ENCODE measurements at regions not wholly inside any gene's neighbourhood (a gene's known extent, or its start where the extent isn't known, plus 50 kb on each side); places are given as distances from the start of the nearest gene placed in this dataset.
A peak's percentile ranks its signal among the peaks of the same experiment; 100 is the strongest.

DNA sequence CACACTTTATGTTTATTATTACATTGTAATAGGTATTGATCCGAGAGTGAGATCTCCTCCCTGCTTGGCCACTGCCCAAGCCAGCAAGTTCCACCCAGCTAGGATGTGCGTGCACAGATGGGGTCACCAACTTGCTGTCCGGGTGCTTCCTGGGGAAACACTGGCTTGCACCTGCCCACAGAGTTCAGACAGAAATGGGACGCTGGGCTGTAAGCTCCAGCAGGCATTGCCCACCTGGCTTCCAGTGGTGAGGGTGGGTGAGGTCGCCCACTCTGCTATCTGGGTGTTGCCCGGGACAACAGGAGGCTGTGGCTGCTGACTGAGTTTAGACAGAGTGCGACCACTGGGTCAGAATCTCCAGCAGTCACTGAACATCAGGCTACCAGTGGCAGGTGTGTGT is 289.8 kb upstream of the ANO3 start:
- DNase-seq (ENCODE audit: low read depth), result no peak

DNA sequence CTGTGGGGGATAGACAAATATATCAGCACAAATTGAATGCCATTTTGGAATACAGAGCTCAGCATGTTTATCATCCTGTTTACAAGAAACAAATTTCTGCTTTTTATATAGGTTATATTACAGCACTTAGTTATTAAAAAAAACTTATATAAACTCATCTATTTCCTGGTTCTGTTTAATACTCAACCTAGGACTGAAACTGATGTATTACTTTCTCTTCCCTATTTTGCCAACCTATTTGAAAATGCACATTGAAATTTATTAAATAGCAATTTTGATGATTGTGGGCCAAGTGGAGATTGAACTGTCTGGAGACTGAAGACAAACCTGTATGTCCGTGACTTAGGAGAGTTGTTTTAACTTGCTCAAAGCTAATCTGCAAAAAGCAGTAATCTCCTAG is 288.3 kb upstream of the ANO3 start:
- no peak for DNase-seq (ENCODE audit: low read depth)

DNA sequence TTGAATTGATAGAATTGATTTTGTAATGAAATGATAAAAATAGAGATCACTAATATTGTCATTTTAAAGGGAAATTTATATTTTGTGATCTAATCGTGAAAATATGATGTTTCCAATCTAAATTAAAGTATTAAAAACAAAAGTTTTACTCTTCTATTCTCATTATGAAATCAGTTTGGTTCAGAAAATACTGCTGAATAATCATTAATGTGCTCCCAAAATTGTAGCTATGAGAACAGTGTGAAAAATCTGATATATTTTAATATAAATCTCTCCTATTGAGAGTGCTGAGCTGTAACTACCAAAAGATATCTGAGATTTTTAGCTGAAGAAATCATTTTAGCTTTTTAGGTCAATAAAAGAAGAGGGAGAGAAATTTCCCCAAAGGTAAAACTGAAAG is 287.5 kb upstream of the ANO3 start:
- DNase-seq (ENCODE audit: low read depth), result no peak

DNA sequence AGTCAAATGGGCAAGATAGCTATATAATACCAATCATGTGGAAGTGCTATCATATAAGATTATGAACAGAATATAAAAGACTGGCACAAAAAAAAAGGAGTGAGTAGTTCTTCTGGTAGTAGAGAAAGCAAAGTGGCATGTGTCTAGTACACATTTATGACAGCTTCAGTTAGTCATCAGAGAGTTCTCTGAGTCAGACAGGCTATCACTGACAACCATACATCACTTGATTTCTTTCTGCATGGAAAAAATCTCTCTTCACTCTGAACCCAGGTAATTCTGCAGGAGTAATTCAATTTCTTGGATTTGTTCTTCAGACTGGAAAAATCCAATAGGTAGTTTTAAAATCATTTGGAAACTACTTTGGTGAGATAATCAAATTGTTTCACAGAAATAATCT is 286.8 kb upstream of the ANO3 start:
- DNase-seq (ENCODE audit: low read depth), result peak; percentile 3

DNA sequence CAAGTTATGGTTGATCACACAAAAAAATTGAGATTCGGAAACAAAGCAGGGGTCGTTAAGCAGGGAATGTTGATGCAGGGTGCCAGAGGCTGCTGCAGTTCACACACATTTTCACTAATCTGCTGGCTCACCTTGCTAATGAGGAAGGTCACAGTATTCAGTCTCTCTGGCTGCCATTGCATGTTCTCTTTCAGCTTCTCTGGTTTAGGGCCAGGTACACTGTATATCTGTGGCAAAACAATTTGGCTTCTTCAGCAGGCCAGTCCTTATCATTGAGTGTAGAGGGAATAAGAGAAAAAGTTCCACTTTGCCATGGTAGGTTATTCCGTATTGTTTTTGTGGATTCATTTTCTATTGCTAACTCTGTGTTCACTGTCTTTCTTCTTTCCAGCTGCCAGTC is 283.7 kb upstream of the ANO3 start:
- DNase-seq (ENCODE audit: low read depth), result no peak

DNA sequence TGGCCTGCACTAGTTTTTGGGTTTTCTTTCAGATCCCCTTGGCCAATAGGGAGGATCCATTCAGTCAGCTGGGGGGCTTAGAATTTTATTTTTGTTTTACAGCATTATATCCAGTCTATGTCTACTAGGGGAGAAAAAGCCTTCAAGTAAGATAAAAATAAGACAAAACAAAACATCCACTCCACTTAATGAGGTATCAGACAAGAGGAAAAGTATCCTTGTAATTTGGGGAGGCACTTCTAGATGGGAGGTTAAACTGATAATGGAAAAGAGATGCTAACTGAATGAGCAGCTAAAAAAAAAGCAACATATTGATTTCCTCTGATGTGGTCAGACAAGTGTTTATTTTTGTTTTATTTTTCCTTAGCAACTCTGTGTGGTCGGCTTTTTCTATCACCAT is 278.0 kb upstream of the ANO3 start:
- DNase-seq (ENCODE audit: low read depth), result no peak

DNA sequence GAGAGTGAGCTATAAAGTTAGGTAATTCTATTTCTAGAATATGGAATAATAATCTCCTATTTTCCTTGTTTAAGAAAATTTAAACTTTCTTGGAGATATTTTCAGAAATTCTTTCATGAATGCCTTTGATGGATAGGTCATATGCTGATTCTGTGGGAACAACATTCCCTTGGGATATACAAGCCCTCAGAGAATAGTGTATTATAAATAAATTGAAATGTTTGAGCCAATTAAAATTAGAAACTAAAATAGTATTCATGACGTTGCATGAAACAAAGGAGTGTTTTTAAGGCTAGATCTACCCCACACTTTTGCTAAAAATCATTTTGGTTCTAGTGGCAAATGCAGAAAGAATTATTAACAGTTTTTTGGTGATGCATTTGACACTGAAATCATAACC is 269.3 kb upstream of the ANO3 start:
- no peak for DNase-seq (ENCODE audit: low read depth)

DNA sequence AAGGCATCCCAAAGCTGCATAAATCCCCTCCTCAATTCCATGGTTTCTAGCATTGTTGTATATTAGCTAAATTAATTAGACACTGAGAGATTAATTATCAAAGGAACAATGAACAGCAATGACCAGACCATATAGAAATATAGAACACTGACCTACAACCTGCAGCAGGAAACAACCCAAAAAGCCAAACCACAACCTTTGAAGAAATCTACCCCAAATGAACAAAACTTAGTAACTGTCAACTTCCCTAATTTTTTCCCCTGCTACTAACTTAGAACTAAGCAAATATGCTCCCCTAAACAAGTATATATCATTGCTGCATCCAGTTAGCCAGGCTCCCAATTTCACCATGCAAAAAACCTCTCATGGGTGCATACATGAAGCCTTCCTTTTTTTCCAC is 268.0 kb upstream of the ANO3 start:
- no peak for DNase-seq (ENCODE audit: low read depth)

DNA sequence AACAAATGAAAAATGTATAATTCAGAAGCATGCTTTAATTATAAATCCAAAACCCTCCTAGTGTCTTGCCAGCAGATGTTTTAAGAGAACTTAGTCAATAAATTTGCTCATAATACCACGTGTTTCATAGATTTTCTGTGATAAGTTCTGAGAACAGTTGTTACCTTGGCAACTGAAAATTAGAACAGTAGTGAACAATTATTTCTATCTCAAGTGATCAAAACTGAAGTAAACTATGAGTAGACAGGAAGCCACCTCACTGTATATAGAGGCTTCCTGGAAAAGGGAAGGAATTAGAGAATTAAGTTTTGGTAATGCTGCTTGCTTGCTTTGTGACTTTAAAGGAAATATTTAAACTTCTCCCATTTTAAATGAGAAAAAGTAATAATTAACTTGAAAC is 266.0 kb upstream of the ANO3 start:
- DNase-seq (ENCODE audit: low read depth), result no peak

DNA sequence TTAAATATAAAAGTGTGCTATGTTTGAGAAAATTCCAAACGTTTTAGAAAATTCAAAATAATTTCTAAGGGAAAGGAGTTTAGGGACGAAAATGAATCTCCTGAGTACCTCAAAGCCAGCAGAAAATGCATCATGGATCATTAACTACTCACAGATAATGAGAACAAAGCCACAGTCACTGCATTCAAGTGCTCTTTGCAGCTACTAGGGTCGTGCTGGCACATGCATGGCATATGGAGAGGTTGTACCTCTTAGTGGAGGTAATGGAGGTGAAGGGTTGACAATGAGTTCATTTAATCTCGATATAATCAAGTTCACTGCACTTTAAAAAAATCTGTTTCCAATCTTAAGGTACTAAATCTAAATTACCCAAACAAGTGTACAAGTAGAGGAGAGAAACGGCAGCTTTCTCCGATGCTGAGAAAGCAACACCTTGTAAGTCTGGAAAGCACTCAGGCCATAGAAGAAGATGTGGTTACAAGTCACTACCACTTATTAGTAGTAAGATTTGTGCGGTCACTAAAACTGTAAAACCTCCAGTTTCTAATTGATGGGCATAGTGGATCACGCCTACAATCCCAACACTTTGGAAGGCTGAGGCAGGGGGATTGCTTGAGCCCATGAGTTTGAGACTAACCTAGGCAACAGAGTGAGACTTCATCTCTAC is 261.1 kb upstream of the ANO3 start:
- no peak for DNase-seq (ENCODE audit: low read depth)

DNA sequence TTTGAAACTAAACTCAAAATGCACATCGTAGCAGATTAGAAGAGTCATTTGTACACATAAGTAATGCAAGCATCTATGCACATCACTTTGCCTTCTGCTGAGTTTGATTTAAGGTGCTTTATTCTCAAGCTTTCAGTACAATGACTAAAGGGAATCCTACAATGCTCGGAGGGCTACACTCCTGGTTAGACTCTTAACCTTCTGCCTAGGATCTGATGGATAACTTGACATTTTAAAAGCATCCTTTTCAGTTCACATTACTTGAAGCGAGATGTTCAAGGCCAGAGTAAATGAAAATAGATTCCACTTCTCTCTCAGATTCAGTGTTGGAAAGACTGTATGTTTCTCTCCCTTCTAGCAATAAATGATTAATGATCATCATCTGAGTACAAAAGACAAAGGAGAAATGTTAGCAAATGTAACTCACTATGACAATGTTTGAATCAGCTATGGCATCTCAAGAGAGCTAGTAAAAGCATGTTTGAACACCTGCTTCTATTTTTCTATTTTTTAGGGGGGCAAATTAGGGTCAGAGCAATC is 259.2 kb upstream of the ANO3 start:
- no peak for DNase-seq (ENCODE audit: low read depth)

DNA sequence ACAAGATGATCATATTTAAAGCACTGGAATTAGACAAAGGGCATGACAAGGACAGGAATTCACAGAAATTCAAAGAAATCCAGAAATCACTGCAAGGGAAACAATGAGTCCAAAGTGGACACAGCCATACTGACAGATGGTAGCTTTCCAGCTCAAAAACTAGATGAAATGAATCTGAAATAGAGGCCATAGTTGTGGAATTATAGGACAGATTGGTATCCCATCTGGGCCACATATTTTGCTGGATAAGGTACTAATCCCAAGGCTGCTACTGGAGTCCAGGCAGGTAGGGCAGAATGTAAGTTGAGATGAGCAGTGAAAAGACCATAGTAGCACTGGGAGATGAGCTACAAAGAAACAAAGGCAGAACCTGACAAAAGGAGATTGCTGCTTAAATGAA is 258.3 kb upstream of the ANO3 start:
- no peak for DNase-seq (ENCODE audit: low read depth)

DNA sequence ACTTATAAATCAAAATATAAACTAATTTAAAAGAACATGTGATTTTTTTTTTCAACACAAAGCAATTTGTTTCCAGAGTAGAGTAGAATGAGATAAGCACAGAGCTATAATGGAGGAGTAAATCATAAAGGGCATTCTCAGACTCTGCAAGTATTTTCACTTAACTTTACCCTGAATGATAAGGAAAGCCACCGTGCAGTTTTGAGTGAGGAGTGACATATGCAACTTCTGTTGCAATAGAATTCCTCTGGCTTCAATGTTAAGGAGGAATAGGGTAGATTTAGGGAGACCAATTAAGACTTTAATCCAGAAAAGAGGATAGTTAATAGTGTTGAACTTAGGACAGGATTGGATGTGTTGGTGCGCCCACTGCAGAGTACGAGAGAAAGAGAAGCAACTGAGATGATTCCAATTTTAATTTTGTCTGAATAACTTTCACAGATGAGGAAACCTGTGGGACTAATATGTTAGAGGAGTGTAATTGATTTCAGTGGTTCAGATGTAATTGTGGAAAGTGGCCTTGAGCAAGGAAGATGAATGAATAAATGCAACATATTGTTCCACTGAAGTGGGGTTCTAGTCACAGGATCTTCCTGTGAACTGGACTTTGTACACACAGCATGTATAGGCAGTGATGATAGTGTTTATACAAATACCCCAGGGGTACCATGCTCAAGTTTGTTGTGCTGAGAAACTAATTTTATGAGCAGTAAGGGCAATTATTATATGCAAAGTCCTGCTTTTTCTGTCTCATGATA is 255.5 kb upstream of the ANO3 start:
- DNase-seq (ENCODE audit: low read depth), result no peak

DNA sequence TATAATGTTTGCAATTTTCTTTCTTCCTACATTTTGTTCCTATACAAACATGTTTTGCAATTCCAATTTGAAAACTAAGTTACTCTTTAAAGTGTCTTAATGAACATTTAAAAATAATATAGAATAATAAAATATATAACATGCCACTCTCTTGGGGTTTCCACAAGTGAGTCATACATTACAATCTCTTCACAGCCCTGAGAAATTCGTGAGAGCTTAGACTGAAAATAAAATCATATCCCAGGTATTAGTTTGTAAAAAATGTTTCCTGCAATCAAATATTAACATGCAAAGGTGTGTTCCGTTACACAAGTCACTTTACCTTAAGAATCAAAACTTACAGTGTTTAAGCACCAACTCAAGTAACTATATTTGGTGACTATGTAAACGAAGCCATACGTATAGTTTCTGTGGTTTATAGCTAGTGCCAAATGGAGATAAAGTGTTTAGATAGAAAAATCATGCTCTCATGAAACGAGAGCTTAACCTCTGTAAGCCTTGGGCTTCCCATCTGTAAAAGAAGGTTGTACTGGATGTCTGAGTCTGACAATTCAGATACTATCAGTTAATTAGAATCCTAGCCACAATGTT is 253.6 kb upstream of the ANO3 start:
- peak; percentile 34 for DNase-seq (ENCODE audit: low read depth)

DNA sequence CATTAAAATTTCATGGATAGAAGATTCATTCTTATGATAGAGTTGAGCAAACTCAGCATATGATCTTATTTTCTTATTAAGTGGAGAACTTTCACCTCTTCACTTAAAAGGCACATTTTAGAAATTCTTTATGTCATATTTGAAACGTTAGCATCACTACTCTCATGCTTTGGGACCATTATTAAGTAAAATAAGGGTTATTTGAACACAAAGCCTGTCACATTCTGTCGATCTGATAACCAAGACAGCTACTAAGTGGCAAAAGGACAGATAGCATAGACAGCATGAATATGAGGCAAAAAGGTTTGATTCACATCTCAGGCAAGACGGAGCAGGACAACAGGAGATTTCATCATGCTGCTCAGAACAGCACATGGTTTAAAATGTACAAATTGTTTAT is 247.6 kb upstream of the ANO3 start:
- DNase-seq (ENCODE audit: low read depth), result no peak

DNA sequence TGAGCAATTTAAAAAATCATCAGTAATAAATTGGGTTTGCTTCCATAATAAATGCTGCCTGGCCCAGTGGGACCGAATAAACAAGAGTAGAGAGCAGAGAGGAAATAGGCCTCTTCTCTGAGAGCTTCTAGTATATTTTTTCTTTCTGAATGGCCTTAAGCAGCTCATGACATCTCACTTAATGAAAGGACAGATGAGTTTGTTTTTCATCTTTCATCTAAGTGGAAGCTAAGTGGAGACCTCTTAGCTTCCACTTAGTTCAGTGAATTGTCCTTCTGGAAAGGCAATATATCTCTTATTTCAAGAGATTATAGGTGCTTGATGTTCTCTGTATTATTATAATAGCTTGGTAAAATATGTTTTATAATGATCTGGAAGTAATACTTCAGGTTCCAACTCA is 245.9 kb upstream of the ANO3 start:
- no peak for DNase-seq (ENCODE audit: low read depth)

DNA sequence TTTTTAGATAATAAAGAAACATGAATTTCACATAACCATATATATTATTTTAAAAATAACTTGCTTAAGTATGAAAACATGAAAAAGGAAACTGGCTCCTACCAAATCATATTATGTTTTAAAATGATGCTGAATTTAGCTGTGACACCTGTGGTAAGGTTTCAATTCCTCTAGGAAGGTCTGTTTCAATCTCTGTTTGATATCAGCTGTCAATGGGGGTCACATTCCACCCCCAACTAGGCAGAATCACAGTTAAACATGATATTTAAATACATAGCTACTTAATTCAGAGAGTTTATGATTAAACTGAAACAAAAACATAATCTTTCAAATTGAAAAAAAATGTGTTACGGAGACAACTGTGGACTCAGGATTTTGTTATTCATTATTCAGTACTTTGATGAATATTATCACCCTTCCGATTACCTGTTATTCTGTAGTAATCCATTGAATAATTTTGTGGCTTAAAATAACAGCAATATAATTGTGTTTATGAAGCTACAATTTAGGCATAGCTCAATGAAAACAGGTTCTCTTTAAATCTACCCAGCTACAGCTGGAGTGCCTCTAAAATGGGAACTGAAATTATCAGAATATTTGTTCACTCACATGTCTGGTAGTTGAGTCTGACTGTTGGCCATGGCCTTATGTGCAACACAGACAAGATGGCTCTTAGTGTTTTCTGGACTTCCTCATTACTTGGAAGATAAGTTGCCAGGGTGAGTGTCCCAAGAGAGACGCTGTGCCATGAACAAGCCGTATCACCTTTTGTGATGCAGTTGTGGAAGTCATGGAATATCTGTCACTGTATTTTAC is 244.6 kb upstream of the ANO3 start:
- no peak for DNase-seq (ENCODE audit: low read depth)

DNA sequence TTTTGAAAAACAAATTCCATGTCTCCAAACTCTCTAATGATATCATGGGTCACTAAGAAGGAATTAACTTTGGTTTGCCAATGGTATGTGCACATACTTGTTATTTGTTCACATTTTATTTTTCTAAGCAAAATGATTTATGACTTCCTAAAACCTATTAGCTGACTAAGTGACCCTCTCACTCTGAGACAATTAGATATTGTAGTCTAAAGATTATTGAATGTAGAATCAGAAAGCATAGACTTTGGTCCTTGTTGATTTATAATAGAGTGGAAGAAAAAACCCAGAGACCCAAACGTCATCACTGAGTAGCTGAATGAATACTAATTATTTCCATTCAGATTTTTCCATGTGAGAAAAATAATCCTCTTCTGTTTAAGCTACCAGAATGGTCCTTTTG is 243.5 kb upstream of the ANO3 start:
- peak; percentile 7 for DNase-seq (ENCODE audit: low read depth)

DNA sequence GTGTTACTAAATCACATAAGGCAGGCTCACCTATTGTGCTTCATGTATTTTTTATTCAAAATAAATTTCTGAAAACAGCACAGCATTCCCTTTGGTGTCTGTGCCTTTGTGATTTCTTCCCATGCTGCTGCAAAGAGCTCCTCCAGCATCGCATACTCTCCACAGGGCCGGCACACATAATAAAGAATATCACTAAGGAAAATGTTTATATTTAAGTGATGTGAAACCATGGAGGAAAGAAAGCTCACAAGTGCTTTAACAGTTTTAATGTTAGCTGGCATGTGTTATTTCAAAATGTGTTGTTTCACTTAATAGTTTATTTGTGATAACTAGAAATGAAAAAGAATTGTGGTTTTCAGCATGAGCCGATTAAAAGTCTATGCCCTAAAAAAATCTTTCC is 241.3 kb upstream of the ANO3 start:
- no peak for DNase-seq (ENCODE audit: low read depth)

DNA sequence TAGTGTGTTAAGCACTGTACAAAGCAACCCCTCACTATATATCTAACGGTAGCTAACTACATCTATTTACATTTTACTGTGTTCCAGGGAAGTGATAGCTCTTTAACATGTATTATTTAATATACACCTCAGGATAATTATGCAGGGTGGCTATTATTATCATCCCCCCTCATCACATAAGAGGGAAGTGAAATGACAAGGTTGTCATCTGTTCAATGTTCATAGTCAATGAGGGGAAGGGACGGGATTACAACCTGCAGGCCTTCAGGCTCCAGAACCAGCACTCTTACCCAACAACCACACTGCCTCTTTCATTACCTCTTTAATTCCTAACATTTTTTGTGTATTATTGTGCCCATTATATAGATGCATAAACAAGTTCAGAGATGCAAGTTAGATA is 238.7 kb upstream of the ANO3 start:
- no peak for DNase-seq (ENCODE audit: low read depth)

DNA sequence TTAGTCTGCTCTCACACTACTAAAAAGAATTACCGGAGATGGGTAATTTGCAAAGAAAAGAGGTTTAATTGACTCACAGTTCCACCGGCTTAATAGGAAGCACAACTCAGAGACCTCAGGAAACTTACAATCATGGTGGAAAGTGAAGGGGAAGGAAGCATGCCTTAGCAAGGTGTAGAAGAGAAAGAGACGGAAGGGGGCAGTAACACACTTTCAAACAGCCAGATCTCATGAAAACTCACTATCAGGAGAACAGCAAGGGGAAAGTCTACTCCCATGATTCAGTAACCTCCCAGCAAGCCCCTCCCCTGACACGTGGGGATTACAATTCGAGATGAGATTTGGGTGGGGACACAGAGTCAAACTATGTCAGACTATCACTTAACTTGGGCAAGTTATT is 236.6 kb upstream of the ANO3 start:
- no peak for DNase-seq (ENCODE audit: low read depth)

DNA sequence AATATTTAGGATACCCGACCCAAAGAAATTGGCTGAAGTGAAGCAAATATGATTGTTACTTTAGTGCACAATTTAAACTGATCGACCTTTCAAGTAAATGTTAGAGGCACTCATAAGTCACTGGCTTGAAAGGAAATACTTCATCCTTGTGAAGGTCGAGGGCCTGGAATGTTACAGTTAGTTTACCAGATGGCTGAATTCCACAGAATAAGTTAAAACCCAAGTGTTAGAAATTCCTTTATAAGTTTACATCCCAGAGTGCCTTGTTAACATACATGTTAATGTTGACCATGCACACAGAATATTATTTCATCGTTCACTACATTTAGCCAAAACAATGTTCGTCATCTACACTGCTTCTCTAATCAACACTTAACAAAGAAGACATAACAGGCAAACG is 235.5 kb upstream of the ANO3 start:
- peak; percentile 30 for DNase-seq (ENCODE audit: low read depth)

DNA sequence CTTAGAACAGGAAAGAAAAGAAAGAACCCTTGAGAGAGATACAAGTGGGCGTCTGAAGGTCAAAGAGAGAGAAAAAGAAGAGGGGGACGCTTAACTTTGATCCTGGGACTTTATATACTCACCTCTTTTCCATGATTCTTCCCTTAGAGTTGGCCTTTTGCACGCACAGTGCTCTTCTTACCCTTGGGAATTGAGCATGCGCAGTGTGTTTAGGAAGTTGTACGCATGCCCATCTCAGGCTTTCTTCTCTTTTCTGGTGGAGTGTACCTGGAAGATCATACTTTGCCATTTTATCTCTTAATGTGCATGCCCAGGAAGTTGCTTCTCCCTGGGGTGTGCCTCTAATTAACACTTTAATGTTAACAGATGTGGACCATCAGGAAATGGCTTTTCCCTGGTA is 229.6 kb upstream of the ANO3 start:
- no peak for DNase-seq (ENCODE audit: low read depth)

Data from iris pigment epithelial cell (primary cell).